Keratinocyte (primary cell): ENCODE measurements at regions not wholly inside any gene's neighbourhood (a gene's known extent, or its start where the extent isn't known, plus 50 kb on each side); places are given as distances from the start of the nearest gene placed in this dataset.

Source experiments
- DNase-seq: peaks from one replicate; pipeline ENCODE4 v3.0.0-alpha.2; 2011; ENCODE audit warnings: low read depth, missing footprints, low spot score
- FAIRE-seq: peaks from 2 replicates; lab custom pipeline; 2011; peaks lifted over from hg19 to GRCh38; lab: Jason Lieb, UNC
- H2AFZ ChIP-seq: 2 replicates; pipeline ENCODE4 v1.6.0; 2012; ENCODE audit warnings: low read length, control low read depth, inconsistent platforms; ENCODE audit not compliant: control insufficient read depth
- H3K27ac ChIP-seq: 2 replicates; pipeline ENCODE4 v1.5.1; 2011; ENCODE audit warnings: low read length; ENCODE audit not compliant: control insufficient read depth, insufficient read depth
- H3K27me3 ChIP-seq: 3 replicates; pipeline ENCODE4 v1.6.0; 2011; ENCODE audit warnings: low read length; ENCODE audit not compliant: control insufficient read depth, insufficient read depth; ENCODE audit errors: extremely low read depth
- H3K36me3 ChIP-seq, 2 experiments: 2 replicates in 1 of 2; 3 replicates in 1 of 2; pipeline ENCODE4 v1.5.1; 2011; ENCODE audit warnings: low read length in 2 of 2, mild to moderate bottlenecking in 1 of 2; ENCODE audit not compliant: control insufficient read depth in 2 of 2, insufficient read depth in 2 of 2; ENCODE audit errors: extremely low read depth in 1 of 2
- H3K4me1 ChIP-seq: 3 replicates; pipeline ENCODE4 v1.5.1; 2011; ENCODE audit warnings: low read length; ENCODE audit not compliant: control insufficient read depth, insufficient read depth; ENCODE audit errors: extremely low read depth
- H3K4me2 ChIP-seq: 3 replicates; pipeline ENCODE4 v1.6.0; 2011; ENCODE audit warnings: low read depth, low read length; ENCODE audit not compliant: control insufficient read depth, insufficient read depth; ENCODE audit errors: extremely low read depth
- H3K4me3 ChIP-seq, 3 experiments: fragments of 200-600 bp in 1 of 3; sonication (generic) in 1 of 3; 2 replicates in 2 of 3; 3 replicates in 1 of 3; pipeline ENCODE4 v1.5.1; 2011 to 2016; ENCODE audit warnings: low read length in 3 of 3, mild to moderate bottlenecking in 3 of 3, control low read depth in 2 of 3, inconsistent platforms in 1 of 3, low read depth in 1 of 3, mixed read lengths in 1 of 3, mixed run types in 1 of 3, moderate library complexity in 1 of 3; ENCODE audit not compliant: control insufficient read depth in 2 of 3, insufficient read depth in 2 of 3; ENCODE audit errors: extremely low read depth in 1 of 3
- H3K79me2 ChIP-seq: 2 replicates; pipeline ENCODE4 v1.6.0; 2012; ENCODE audit warnings: low read length; ENCODE audit not compliant: control insufficient read depth, insufficient read depth
- H3K9ac ChIP-seq: 3 replicates; pipeline ENCODE4 v1.6.0; 2011; ENCODE audit warnings: low read length; ENCODE audit not compliant: control insufficient read depth, insufficient read depth; ENCODE audit errors: extremely low read depth
- H3K9me1 ChIP-seq: 3 replicates; pipeline ENCODE4 v1.6.0; 2011; ENCODE audit warnings: low read length; ENCODE audit not compliant: control insufficient read depth, insufficient read depth; ENCODE audit errors: extremely low read depth
- H3K9me3 ChIP-seq: 2 replicates; pipeline ENCODE4 v1.5.1; 2012; ENCODE audit warnings: low read depth, low read length; ENCODE audit not compliant: control insufficient read depth
- H4K20me1 ChIP-seq: 3 replicates; pipeline ENCODE4 v1.6.0; 2011; ENCODE audit warnings: low read length; ENCODE audit not compliant: control insufficient read depth, insufficient read depth; ENCODE audit errors: extremely low read depth
- CTCF ChIP-seq, 3 experiments: IDR thresholded peaks in 1 of 3; conservative IDR thresholded peaks in 1 of 3; optimal IDR thresholded peaks in 1 of 3; 2 replicates in 2 of 3; 3 replicates in 1 of 3; pipeline versions ENCODE3 to v1.5.1; 2011; ENCODE audit warnings: low read length in 3 of 3, mild to moderate bottlenecking in 3 of 3, moderate library complexity in 2 of 3, control low read depth in 1 of 3, inconsistent platforms in 1 of 3; ENCODE audit not compliant: insufficient read depth in 2 of 3; ENCODE audit errors: extremely low read depth in 1 of 3
- EZH2 ChIP-seq: IDR thresholded peaks from one replicate; pipeline ENCODE4 v1.6.1; 2012; ENCODE audit warnings: inconsistent platforms, mild to moderate bottlenecking, low read length, moderate library complexity
- dilution Hi-C: fragments of 300-500 bp; cut with MboI; formaldehyde crosslinking; loops from one replicate; pipeline ENCODE4 v1.7.0; 2020; ENCODE audit warnings: low sequenced_read_pairs; ENCODE audit not compliant: extremely low pct_ligation_motif_present

GRCh38 chr11:43072096-43072495 is 239.7 kb upstream of the API5 start:
- Histone ChIP-seq H3K27ac (no peak overlapping the region), H3K36me3 (no peaks in the 10 kb centered on the region), H3K79me2 (no peaks in the 10 kb centered on the region), H3K9ac (no peak overlapping the region), H3K27me3 (no peaks in the 10 kb centered on the region), H3K9me3 (no peaks in the 10 kb centered on the region), H3K4me3 (no peak overlapping the region), H3K9me1 (no peaks in the 10 kb centered on the region), H4K20me1 (no peaks in the 10 kb centered on the region), H3K4me2 (no peak overlapping the region), H3K4me1 (no peaks in the 10 kb centered on the region), H2AFZ (no peak overlapping the region)
- FAIRE-seq: no peak
- TF ChIP-seq EZH2: no peak
- TF ChIP-seq CTCF (optimal IDR thresholded peaks at IDR 0.05 in 1 of 3, IDR thresholded peaks at IDR 0.05 in 1 of 3, conservative IDR thresholded peaks at IDR 0.05 in 1 of 3; ENCODE audit: extremely low read depth in 1 of 3, insufficient read depth in 2 of 3, low read length in 3 of 3): no peak
- dilution Hi-C loops: no loop called here
- no peak for DNase-seq

GRCh38 chr11:43072911-43073310 is 238.9 kb upstream of the API5 start:
- Histone ChIP-seq H3K27me3 (no peaks in the 10 kb centered on the region), H3K27ac (no peak overlapping the region), H3K79me2 (no peaks in the 10 kb centered on the region), H3K4me3 (no peak overlapping the region), H4K20me1 (no peaks in the 10 kb centered on the region), H2AFZ (no peak overlapping the region), H3K9me1 (no peaks in the 10 kb centered on the region), H3K4me2 (no peak overlapping the region), H3K9me3 (no peaks in the 10 kb centered on the region), H3K36me3 (no peaks in the 10 kb centered on the region), H3K4me1 (no peaks in the 10 kb centered on the region), H3K9ac (no peak overlapping the region)
- no peak for FAIRE-seq
- no peak for DNase-seq
- dilution Hi-C loops: no loop called here
- TF ChIP-seq EZH2: no peak
- no peak for TF ChIP-seq CTCF (optimal IDR thresholded peaks at IDR 0.05 in 1 of 3, IDR thresholded peaks at IDR 0.05 in 1 of 3, conservative IDR thresholded peaks at IDR 0.05 in 1 of 3; ENCODE audit: extremely low read depth in 1 of 3, insufficient read depth in 2 of 3, low read length in 3 of 3)
